NCI-H748 treated with DMSO at 0.1 percent for 48 hours (cell line): ENCODE measurements at regions not wholly inside any gene's neighbourhood (a gene's known extent, or its start where the extent isn't known, plus 50 kb on each side); places are given as distances from the start of the nearest gene placed in this dataset.
A peak's percentile ranks its signal among the peaks of the same experiment; 100 is the strongest.
"Not testable (repeated sequence)": the region's sequence is repeated elsewhere in the genome, so short reads cannot be mapped to it uniquely, and the experiment has no call there.

Experiments
- DNase-seq: peaks from one replicate; lab custom pipeline; 2025; lab: John Stamatoyannopoulos, UW

- DNase-seq: no peak
These were observed 369.2 kb upstream of the KLF6 start for GRCh38 chr10:4154191-4154715.

- no peak for DNase-seq
These were observed 366.5 kb upstream of the KLF6 start for GRCh38 chr10:4151466-4151865.

- no peak for DNase-seq
These were observed 365.7 kb upstream of the KLF6 start for GRCh38 chr10:4150676-4151075.

- DNase-seq: not testable (repeated sequence)
These were observed 364.5 kb upstream of the KLF6 start for GRCh38 chr10:4149460-4149859.

- DNase-seq: no peak
These were observed 362.2 kb upstream of the KLF6 start for GRCh38 chr10:4147245-4147644.

- no peak for DNase-seq
These were observed 359.8 kb upstream of the KLF6 start for GRCh38 chr10:4144817-4145216.

GRCh38 chr10:4141471-4141870 lies 356.5 kb upstream of the KLF6 start:
- no peak for DNase-seq

- no peak for DNase-seq
These were observed 353.2 kb upstream of the KLF6 start for GRCh38 chr10:4138146-4138721.

GRCh38 chr10:4137299-4137698 lies 352.3 kb upstream of the KLF6 start:
- no peak for DNase-seq

GRCh38 chr10:4136121-4136520 lies 351.1 kb upstream of the KLF6 start:
- DNase-seq: no peak

- no peak for DNase-seq
These were observed 347.2 kb upstream of the KLF6 start for GRCh38 chr10:4132216-4132556.

GRCh38 chr10:4131407-4132215 lies 346.6 kb upstream of the KLF6 start:
- DNase-seq: no peak

- no peak for DNase-seq
These were observed 345.7 kb upstream of the KLF6 start for GRCh38 chr10:4130685-4131084.

GRCh38 chr10:4129866-4130477 lies 345.0 kb upstream of the KLF6 start:
- DNase-seq: no peak

- peak; percentile 33 for DNase-seq
These were observed 342.7 kb upstream of the KLF6 start for GRCh38 chr10:4127518-4128315.

GRCh38 chr10:4125776-4126175 lies 340.8 kb upstream of the KLF6 start:
- no peak for DNase-seq

- no peak for DNase-seq
These were observed 336.7 kb upstream of the KLF6 start for GRCh38 chr10:4121502-4122380.

GRCh38 chr10:4120096-4120853 lies 335.3 kb upstream of the KLF6 start:
- no peak for DNase-seq

- no peak for DNase-seq
These were observed 334.1 kb upstream of the KLF6 start for GRCh38 chr10:4119107-4119506.

- no peak for DNase-seq
These were observed 332.6 kb upstream of the KLF6 start for GRCh38 chr10:4117604-4118003.

- no peak for DNase-seq
These were observed 326.6 kb upstream of the KLF6 start for GRCh38 chr10:4111643-4112042.
